ENCODE measurements at regions not wholly inside any gene's neighbourhood (a gene's known extent, or its start where the extent isn't known, plus 50 kb on each side); places are given as distances from the start of the nearest gene placed in this dataset.

GRCh38 chr5:45109636-45110035, 300.9 kb downstream of the MRPS30 start:
- no peaks in the 10 kb centered on the region for H3K4me1 ChIP-seq
- no peak for ATAC-seq
- WGBS, 2 donors = 84 to 91% methylated on average over 1 of the region's 1 CpG
- H3K27ac ChIP-seq = no peak overlapping the region
- intact Hi-C loops (cut with DNase I) = no loop called here
- FAIRE-seq = no peak
- no peaks in the 10 kb centered on the region for H3K9me3 ChIP-seq
- no peaks in the 10 kb centered on the region for H3K36me3 ChIP-seq
- no peak for DNase-seq
- H3K4me3 ChIP-seq = no peak overlapping the region
- TF ChIP-seq CTCF (IDR thresholded peaks at IDR 0.05) = no peak
- H3K27me3 ChIP-seq = no peaks in the 10 kb centered on the region

GRCh38 chr5:45110399-45110798, 301.7 kb downstream of the MRPS30 start:
- H3K4me1 ChIP-seq = no peaks in the 10 kb centered on the region
- ATAC-seq (no peak), DNase-seq (no peak), FAIRE-seq (no peak)
- H3K27ac ChIP-seq = no peak overlapping the region
- intact Hi-C loops (cut with DNase I) = no loop called here
- H3K9me3 ChIP-seq = no peaks in the 10 kb centered on the region
- H3K27me3 ChIP-seq = no peaks in the 10 kb centered on the region
- no peaks in the 10 kb centered on the region for H3K36me3 ChIP-seq
- WGBS, 2 donors = 75 to 76% methylated on average over 1 of the region's 1 CpG
- no peak for TF ChIP-seq CTCF (IDR thresholded peaks at IDR 0.05)
- H3K4me3 ChIP-seq = no peak overlapping the region

- no peak for ATAC-seq
- Histone ChIP-seq H3K4me3 (no peak overlapping the region), H3K9me3 (no peaks in the 10 kb centered on the region), H3K27me3 (no peaks in the 10 kb centered on the region), H3K36me3 (no peaks in the 10 kb centered on the region), H3K4me1 (no peaks in the 10 kb centered on the region), H3K27ac (no peak overlapping the region)
- no peak for DNase-seq
- TF ChIP-seq CTCF (IDR thresholded peaks at IDR 0.05) = no peak
- FAIRE-seq = no peak
- 68 to 79% methylated on average over 2 of the region's 2 CpGs for WGBS, 2 donors
- intact Hi-C loops (cut with DNase I) = no loop called here
Observed at GRCh38 chr5:45113726-45114125, 305.0 kb downstream of the MRPS30 start.

GRCh38 chr5:45132972-45133371, 324.2 kb downstream of the MRPS30 start:
- TF ChIP-seq CTCF (IDR thresholded peaks at IDR 0.05) = no peak
- WGBS, 2 donors = 52 to 55% methylated on average over 2 of the region's 2 CpGs
- no peaks in the 10 kb centered on the region for H3K36me3 ChIP-seq
- no peak overlapping the region for H3K4me3 ChIP-seq
- FAIRE-seq = no peak
- H3K27ac ChIP-seq = no peak overlapping the region
- no peak for DNase-seq
- H3K9me3 ChIP-seq = no peaks in the 10 kb centered on the region
- no peak for ATAC-seq
- H3K27me3 ChIP-seq = no peaks in the 10 kb centered on the region
- intact Hi-C loops (cut with DNase I) = no loop called here
- H3K4me1 ChIP-seq = no peaks in the 10 kb centered on the region

GRCh38 chr5:45162974-45163373, 354.2 kb downstream of the MRPS30 start:
- WGBS, 2 donors = 64 to 66% methylated on average over 4 of the region's 4 CpGs
- Histone ChIP-seq H3K4me1 (no peaks in the 10 kb centered on the region), H3K27ac (no peak overlapping the region), H3K4me3 (no peak overlapping the region), H3K9me3 (no peaks in the 10 kb centered on the region), H3K27me3 (no peaks in the 10 kb centered on the region), H3K36me3 (no peaks in the 10 kb centered on the region)
- no peak for FAIRE-seq
- ATAC-seq = no peak
- no peak for TF ChIP-seq CTCF (IDR thresholded peaks at IDR 0.05)
- no peak for DNase-seq
- intact Hi-C loops (cut with DNase I) = no loop called here

Data from pancreas (tissue), 10 donors.